A673 (cell line): ENCODE measurements at regions not wholly inside any gene's neighbourhood (a gene's known extent, or its start where the extent isn't known, plus 50 kb on each side); places are given as distances from the start of the nearest gene placed in this dataset.
"Not testable (repeated sequence)": the region's sequence is repeated elsewhere in the genome, so short reads cannot be mapped to it uniquely, and the experiment has no call there.

Experiments used
- BruUV-seq: library from RNA; stranded (reverse); fragments of 400-500 nt; replicated peaks from 2 replicates; lab custom pipeline; 2021; lab: Mats Ljungman, UMichigan
- CTCF ChIA-PET: fragments of 300-600 bp; sonication (Branson Sonifier 250); formaldehyde crosslinking; loops from one replicate; lab custom pipeline; 2022; ENCODE audit warnings: antibody characterized with exemption; lab: Charles Lee
- POLR2A ChIA-PET: fragments of 300-600 bp; sonication (Branson Sonifier 250); formaldehyde crosslinking; loops from one replicate; lab custom pipeline; 2022; ENCODE audit warnings: antibody characterized with exemption; ENCODE audit not compliant: low non-redundant PET; lab: Charles Lee
- DNase-seq: peaks from one replicate; pipeline ENCODE4 v3.0.0-alpha.2; 2015; ENCODE audit warnings: low spot score
- H3K27ac ChIP-seq: fragments of 200-600 bp; sonication (generic); 2 replicates; pipeline ENCODE4 v1.5.1; 2016; ENCODE audit warnings: mixed run types, low read depth, mild to moderate bottlenecking, mixed read lengths, antibody characterized with exemption, low read length; ENCODE audit not compliant: poor library complexity, severe bottlenecking
- H3K27me3 ChIP-seq: fragments of 200-600 bp; sonication (generic); replicated peaks from 2 replicates; pipeline ENCODE4 v1.6.1; 2017; ENCODE audit warnings: mixed run types, low read depth, mild to moderate bottlenecking, mixed read lengths, antibody characterized with exemption, low read length; ENCODE audit not compliant: insufficient read depth, poor library complexity
- H3K36me3 ChIP-seq: fragments of 200-600 bp; sonication (generic); 2 replicates; pipeline ENCODE4 v1.6.1; 2016; ENCODE audit warnings: mixed run types, mild to moderate bottlenecking, mixed read lengths, antibody characterized with exemption, low read length; ENCODE audit not compliant: insufficient read depth, poor library complexity, severe bottlenecking
- H3K4me1 ChIP-seq: fragments of 200-600 bp; sonication (generic); 2 replicates; pipeline ENCODE4 v1.6.1; 2017; ENCODE audit warnings: mixed run types, mild to moderate bottlenecking, mixed read lengths, antibody characterized with exemption, low read length; ENCODE audit not compliant: insufficient read depth, poor library complexity, severe bottlenecking
- H3K4me3 ChIP-seq: fragments of 200-600 bp; sonication (generic); 2 replicates; pipeline ENCODE4 v1.5.1; 2016; ENCODE audit warnings: low read depth, mixed run types, mild to moderate bottlenecking, mixed read lengths, low read length; ENCODE audit not compliant: poor library complexity, severe bottlenecking
- H3K9me3 ChIP-seq: fragments of 200-600 bp; sonication (generic); 2 replicates; pipeline ENCODE4 v1.6.1; 2016; ENCODE audit warnings: mixed run types, low read depth, mild to moderate bottlenecking, mixed read lengths, antibody characterized with exemption, low read length; ENCODE audit not compliant: poor library complexity, severe bottlenecking
- CTCF ChIP-seq: fragments of 300-800, 200-600 bp; sonication (generic); conservative IDR thresholded peaks from 2 replicates; pipeline ENCODE4 v1.5.1; 2017; ENCODE audit warnings: low read depth, mild to moderate bottlenecking, antibody characterized with exemption, low read length, moderate library complexity, mixed read lengths
- EZH2 ChIP-seq: fragments of 200-600 bp; sonication (generic); IDR thresholded peaks from 2 replicates; pipeline ENCODE4 v1.6.1; 2017; ENCODE audit warnings: borderline replicate concordance, low read depth, mild to moderate bottlenecking, mixed read lengths, antibody characterized with exemption, low read length; ENCODE audit not compliant: poor library complexity, severe bottlenecking
- intact Hi-C: fragments of 100-400 bp; cut with micrococcal nuclease; formaldehyde crosslinking; loops from one replicate; pipeline ENCODE4 v1.10.0; 2022; ENCODE audit not compliant: unreplicated experiment

DNA sequence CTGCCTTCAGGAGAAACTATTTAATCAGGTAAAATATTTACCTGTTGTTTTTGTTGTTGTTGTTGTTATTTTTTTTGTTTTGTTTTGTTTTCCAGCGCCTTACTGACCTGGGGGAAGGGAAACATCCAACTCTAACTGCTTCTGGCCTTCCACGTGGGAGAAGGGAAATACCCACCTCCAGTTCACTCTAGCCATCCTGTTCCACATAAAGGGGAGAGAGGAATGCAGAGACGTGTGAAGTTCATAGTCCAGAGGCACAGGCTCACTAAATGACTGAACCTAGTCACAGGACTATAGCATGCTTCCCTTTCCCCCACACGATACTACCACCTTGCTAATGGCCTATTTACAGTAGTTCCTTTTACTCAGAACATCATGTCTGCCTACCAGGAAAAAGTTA lies 72.4 kb upstream of the VSTM5 start:
- Histone ChIP-seq H3K27me3 (peaks cover 22% of the 10 kb centered on the region), H3K9me3 (no peaks in the 10 kb centered on the region), H3K4me1 (no peaks in the 10 kb centered on the region), H3K4me3 (no peak overlapping the region), H3K36me3 (no peaks in the 10 kb centered on the region), H3K27ac (no peak overlapping the region)
- CTCF ChIA-PET: no interaction called here
- POLR2A ChIA-PET: no interaction called here
- BruUV-seq: no TSS peak
- TF ChIP-seq EZH2: no peak
- TF ChIP-seq CTCF: no peak
- no peak for DNase-seq
- intact Hi-C loops: loop anchor here (5.0 kb wide), 2 partner anchors 184 to 494 kb away; no protein-coding TSS in a partner anchor

GRCh38 chr11:93926099-93926498 lies 75.7 kb upstream of the VSTM5 start:
- H3K27ac ChIP-seq, BruUV-seq, CTCF ChIA-PET, intact Hi-C loops, H3K9me3 ChIP-seq, H3K4me1 ChIP-seq, H3K4me3 ChIP-seq, DNase-seq, POLR2A ChIA-PET, H3K36me3 ChIP-seq: not testable (repeated sequence)
- peaks cover 16% of the 10 kb centered on the region for H3K27me3 ChIP-seq

- intact Hi-C loops: no loop called here
- H3K27me3 ChIP-seq: peaks cover 22% of the 10 kb centered on the region
- H3K4me1 ChIP-seq: no peaks in the 10 kb centered on the region
- POLR2A ChIA-PET: no interaction called here
- DNase-seq: no peak
- CTCF ChIA-PET: no interaction called here
- TF ChIP-seq EZH2: no peak
- no peak for TF ChIP-seq CTCF
- H3K36me3 ChIP-seq: no peaks in the 10 kb centered on the region
- H3K27ac ChIP-seq: no peak overlapping the region
- no peaks in the 10 kb centered on the region for H3K9me3 ChIP-seq
- H3K4me3 ChIP-seq: no peak overlapping the region
- BruUV-seq: no TSS peak
Observed at GRCh38 chr11:93929407-93929806, 79.0 kb upstream of the VSTM5 start.

DNA sequence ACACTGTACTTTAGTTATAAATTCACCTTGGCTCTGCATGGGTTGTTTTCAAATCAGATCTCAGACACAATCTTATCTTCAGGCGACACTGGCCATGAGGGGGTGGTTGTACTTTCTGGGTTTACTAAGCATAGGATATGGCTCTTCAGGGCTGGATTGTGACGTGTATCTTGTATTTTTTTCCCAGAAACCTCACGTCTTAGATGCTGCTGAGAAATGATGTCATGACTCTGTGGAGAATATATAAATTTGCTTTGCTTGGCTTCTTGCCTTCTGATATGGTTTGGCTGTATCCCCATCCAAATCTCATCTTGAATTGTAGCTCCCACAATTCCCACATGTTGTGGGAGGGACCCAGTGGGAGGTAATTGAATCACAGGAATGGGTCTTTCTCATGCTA lies 82.8 kb upstream of the VSTM5 start:
- intact Hi-C loops: no loop called here
- ChIA-PET POLR2A (no interaction called here), CTCF (interaction anchor here (1.1 kb wide), 1 partner anchor 11 kb away, joined by 3 read pairs; no protein-coding TSS in a partner anchor)
- no peaks in the 10 kb centered on the region for H3K4me1 ChIP-seq
- H3K9me3 ChIP-seq: no peaks in the 10 kb centered on the region
- no peak overlapping the region for H3K27ac ChIP-seq
- no peaks in the 10 kb centered on the region for H3K36me3 ChIP-seq
- H3K4me3 ChIP-seq: no peak overlapping the region
- BruUV-seq: no TSS peak
- peaks cover 36% of the 10 kb centered on the region for H3K27me3 ChIP-seq
- no peak for DNase-seq
- TF ChIP-seq CTCF (no peak), EZH2 (no peak)
